H9 (cell line): ENCODE measurements at regions not wholly inside any gene's neighbourhood (a gene's known extent, or its start where the extent isn't known, plus 50 kb on each side); places are given as distances from the start of the nearest gene placed in this dataset.

Experiments
- DNase-seq: peaks from one replicate; pipeline ENCODE4 v3.0.0-alpha.2; 2017
- H2AFZ ChIP-seq: one replicate; pipeline ENCODE4 v1.6.1; 2013; ENCODE audit warnings: mild to moderate bottlenecking, low read length, control low read depth, moderate library complexity
- H2AK5ac ChIP-seq: 2 replicates; pipeline ENCODE4 v1.6.1; 2013; ENCODE audit warnings: low read length, control low read depth, mixed read lengths; ENCODE audit not compliant: insufficient read length
- H2BK120ac ChIP-seq: one replicate; pipeline ENCODE4 v1.6.1; 2013; ENCODE audit warnings: low read depth, mild to moderate bottlenecking, low read length, control low read depth, inconsistent platforms; ENCODE audit not compliant: poor library complexity, severe bottlenecking
- H2BK12ac ChIP-seq: 2 replicates; pipeline ENCODE4 v1.6.1; 2013; ENCODE audit warnings: low read length, control low read depth, mixed read lengths, low read depth; ENCODE audit not compliant: insufficient read length
- H2BK15ac ChIP-seq: 2 replicates; pipeline ENCODE4 v1.6.1; 2013; ENCODE audit warnings: low read depth, low read length, control low read depth
- H2BK20ac ChIP-seq: one replicate; pipeline ENCODE4 v1.6.1; 2013; ENCODE audit warnings: low read depth, mild to moderate bottlenecking, low read length, control low read depth, inconsistent platforms; ENCODE audit not compliant: poor library complexity, severe bottlenecking
- H2BK5ac ChIP-seq: 2 replicates; pipeline ENCODE4 v1.6.1; 2013; ENCODE audit warnings: low read length, control low read depth, mixed read lengths; ENCODE audit not compliant: insufficient read length
- H3K14ac ChIP-seq: 2 replicates; pipeline ENCODE4 v1.6.1; 2013; ENCODE audit warnings: low read length, control low read depth; ENCODE audit not compliant: insufficient read depth
- H3K18ac ChIP-seq: 2 replicates; pipeline ENCODE4 v1.6.1; 2013; ENCODE audit warnings: low read depth, mild to moderate bottlenecking, mixed read lengths, low read length, control low read depth; ENCODE audit not compliant: insufficient read length
- H3K23ac ChIP-seq: 2 replicates; pipeline ENCODE4 v1.6.1; 2013; ENCODE audit warnings: low read length, control low read depth, mixed read lengths, low read depth; ENCODE audit not compliant: insufficient read length
- H3K23me2 ChIP-seq: 2 replicates; pipeline ENCODE4 v1.6.1; 2013; ENCODE audit warnings: low read depth, mild to moderate bottlenecking, mixed read lengths, low read length, control low read depth; ENCODE audit not compliant: insufficient read length, poor library complexity, severe bottlenecking
- H3K27ac ChIP-seq: 2 replicates; pipeline ENCODE4 v1.5.1; 2013; ENCODE audit warnings: low read length, control low read depth, mixed read lengths, low read depth; ENCODE audit not compliant: insufficient read length
- H3K27me3 ChIP-seq: 2 replicates; pipeline ENCODE4 v1.6.1; 2013; ENCODE audit warnings: low read length, control low read depth, inconsistent platforms; ENCODE audit not compliant: insufficient read depth
- H3K4ac ChIP-seq: 2 replicates; pipeline ENCODE4 v1.6.1; 2013; ENCODE audit warnings: low read depth, mild to moderate bottlenecking, control low read depth, inconsistent platforms, low read length, moderate library complexity
- H3K4me1 ChIP-seq: 2 replicates; pipeline ENCODE4 v1.6.1; 2013; ENCODE audit warnings: low read length, control low read depth, inconsistent platforms; ENCODE audit not compliant: insufficient read depth
- H3K4me2 ChIP-seq: 2 replicates; pipeline ENCODE4 v1.6.1; 2013; ENCODE audit warnings: low read length, control low read depth, mixed read lengths; ENCODE audit not compliant: insufficient read length, insufficient read depth
- H3K56ac ChIP-seq: 2 replicates; pipeline ENCODE4 v1.6.1; 2013; ENCODE audit warnings: low read depth, mild to moderate bottlenecking, mixed read lengths, low read length, control low read depth; ENCODE audit not compliant: insufficient read length
- H3K79me1 ChIP-seq: 2 replicates; pipeline ENCODE4 v1.6.1; 2013; ENCODE audit warnings: low read depth, mild to moderate bottlenecking, moderate library complexity, low read length, control low read depth, inconsistent platforms; ENCODE audit not compliant: insufficient read depth, poor library complexity, severe bottlenecking
- H3K79me2 ChIP-seq: 2 replicates; pipeline ENCODE4 v1.6.1; 2013; ENCODE audit warnings: low read length, control low read depth, inconsistent platforms; ENCODE audit not compliant: insufficient read depth
- H3K9ac ChIP-seq: 2 replicates; pipeline ENCODE4 v1.6.1; 2013; ENCODE audit warnings: low read length, control low read depth, mixed read lengths; ENCODE audit not compliant: insufficient read length; ENCODE audit errors: extremely low read depth
- H3K9me3 ChIP-seq: one replicate; pipeline ENCODE4 v1.6.1; 2013; ENCODE audit warnings: low read depth, low read length, inconsistent platforms; ENCODE audit not compliant: control insufficient read depth
- H3T11ph ChIP-seq: one replicate; pipeline ENCODE4 v1.6.1; 2013; ENCODE audit warnings: mild to moderate bottlenecking, low read length, control low read depth, inconsistent platforms
- H4K20me1 ChIP-seq: one replicate; pipeline ENCODE4 v1.6.1; 2013; ENCODE audit not compliant: control insufficient read depth, insufficient read length, insufficient read depth
- H4K5ac ChIP-seq: 2 replicates; pipeline ENCODE4 v1.6.1; 2013; ENCODE audit warnings: low read depth, mild to moderate bottlenecking, mixed read lengths, low read length, control low read depth; ENCODE audit not compliant: insufficient read length
- H4K8ac ChIP-seq: replicated peaks from 2 replicates; pipeline ENCODE4 v1.6.1; 2013; ENCODE audit warnings: low read length, control low read depth, mixed read lengths, low read depth; ENCODE audit not compliant: insufficient read length
- H4K91ac ChIP-seq: 2 replicates; pipeline ENCODE4 v1.6.1; 2013; ENCODE audit warnings: low read depth, mild to moderate bottlenecking, moderate library complexity, mixed read lengths, low read length, control low read depth; ENCODE audit not compliant: insufficient read length
- H3K27ac Mint-ChIP-seq, 3 experiments: 2 replicates in 2 of 3; 3 replicates in 1 of 3; pipeline ENCODE4 v1.8.0; 2020 to 2021; ENCODE audit warnings: mixed read lengths in 3 of 3, mild to moderate bottlenecking in 1 of 3, moderate library complexity in 1 of 3
- H3K27me3 Mint-ChIP-seq: 2 replicates; pipeline ENCODE4 v1.8.0; 2021; ENCODE audit warnings: low read depth, mild to moderate bottlenecking, moderate library complexity, mixed read lengths
- H3K36me3 Mint-ChIP-seq, 3 experiments: 2 replicates in 2 of 3; 3 replicates in 1 of 3; pipeline ENCODE4 v1.8.0; 2020 to 2021; ENCODE audit warnings: low read depth in 3 of 3, mixed read lengths in 3 of 3; ENCODE audit not compliant: insufficient read depth in 1 of 3
- H3K4me1 Mint-ChIP-seq, 2 experiments: 2 replicates each; pipeline ENCODE4 v1.8.0; 2020; ENCODE audit warnings: mixed read lengths in 2 of 2
- H3K4me3 Mint-ChIP-seq, 2 experiments: 2 replicates in 1 of 2; 3 replicates in 1 of 2; pipeline ENCODE4 v1.8.0; 2020 to 2021; ENCODE audit warnings: mild to moderate bottlenecking in 2 of 2, mixed read lengths in 2 of 2, moderate library complexity in 1 of 2
- H3K9me3 Mint-ChIP-seq, 2 experiments: 2 replicates in 1 of 2; 3 replicates in 1 of 2; pipeline ENCODE4 v1.8.0; 2020; ENCODE audit warnings: mild to moderate bottlenecking in 2 of 2, mixed read lengths in 2 of 2, moderate library complexity in 1 of 2
- CTCF ChIP-seq: fragments of 200-600 bp; sonication (generic); conservative IDR thresholded peaks from 3 replicates; pipeline ENCODE4 v1.8.0; 2021; ENCODE audit warnings: antibody characterized with exemption, mild to moderate bottlenecking
- WGBS: extraction: QIAGEN DNeasy Blood & Tissue Kit; methylation state at CpG from one replicate; pipeline ENCODE4 v1.1.7; 2013; ENCODE audit warnings: missing lambda C conversion rate, low lambda C conversion rate, mixed read lengths; ENCODE audit not compliant: insufficient read length; ENCODE audit errors: extremely low coverage; 5-methylcytosine and 5-hydroxymethylcytosine counted together

DNA sequence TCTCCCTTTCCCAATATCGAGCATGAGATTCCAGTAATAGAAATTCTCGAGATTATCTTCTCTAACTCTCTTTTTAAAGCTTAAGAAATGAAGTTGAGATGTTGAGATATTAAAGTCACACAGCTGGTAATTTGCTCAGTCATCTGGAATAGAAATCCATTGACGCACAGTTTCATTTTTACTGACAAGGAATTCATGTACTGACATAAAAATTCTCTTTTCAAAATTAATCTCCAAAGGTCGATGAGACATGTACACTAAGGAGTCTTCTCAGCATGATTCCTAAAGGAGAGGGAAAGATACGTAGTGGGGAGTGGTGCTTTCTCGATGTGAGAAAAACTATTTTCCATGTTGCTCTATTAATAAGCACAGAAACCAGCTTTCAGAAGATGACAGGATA lies 1639.5 kb upstream of the MIR17HG start:
- H3K4ac ChIP-seq, result no peak overlapping the region
- no peaks in the 10 kb centered on the region for H3K9me3 ChIP-seq
- no peak overlapping the region for H2AFZ ChIP-seq
- Mint-ChIP-seq H3K4me1 (no peaks in the 10 kb centered on the region), H3K27ac (no peak overlapping the region), H3K27me3 (no peaks in the 10 kb centered on the region; the same call in 1 of the 2 replicates), H3K36me3 (no peaks in the 10 kb centered on the region; a peak in 1 of 7 replicates), H3K9me3 (no peaks in the 10 kb centered on the region), H3K4me3 (no peak overlapping the region)
- no peak overlapping the region for H3K14ac ChIP-seq
- H3K27ac ChIP-seq, result no peak overlapping the region
- H3K23ac ChIP-seq, result no peak overlapping the region
- WGBS, result no CpG with 5 or more reads among the region's 6 CpGs
- no peaks in the 10 kb centered on the region for H3K4me1 ChIP-seq
- H4K5ac ChIP-seq, result no peak overlapping the region
- H3K79me1 ChIP-seq, result no peaks in the 10 kb centered on the region
- H3K18ac ChIP-seq, result no peak overlapping the region
- H2BK15ac ChIP-seq, result no peak overlapping the region
- no peak overlapping the region for H4K8ac ChIP-seq
- H2BK5ac ChIP-seq, result no peak overlapping the region
- H2BK120ac ChIP-seq, result no peak overlapping the region
- H3K56ac ChIP-seq, result no peak overlapping the region
- DNase-seq, result no peak
- H3K23me2 ChIP-seq, result no peaks in the 10 kb centered on the region
- no peak overlapping the region for H4K91ac ChIP-seq
- no peaks in the 10 kb centered on the region for H3K79me2 ChIP-seq
- no peak overlapping the region for H2AK5ac ChIP-seq
- H2BK12ac ChIP-seq, result no peak overlapping the region
- H2BK20ac ChIP-seq, result no peak overlapping the region
- no peaks in the 10 kb centered on the region for H3K27me3 ChIP-seq
- H3T11ph ChIP-seq, result no peak overlapping the region
- H4K20me1 ChIP-seq, result no peaks in the 10 kb centered on the region
- no peak overlapping the region for H3K9ac ChIP-seq
- no peak overlapping the region for H3K4me2 ChIP-seq
- no peak for TF ChIP-seq CTCF
